ENCODE measurements at regions not wholly inside any gene's neighbourhood (a gene's known extent, or its start where the extent isn't known, plus 50 kb on each side); places are given as distances from the start of the nearest gene placed in this dataset.
"Not testable (repeated sequence)": the region's sequence is repeated elsewhere in the genome, so short reads cannot be mapped to it uniquely, and the experiment has no call there.

DNA sequence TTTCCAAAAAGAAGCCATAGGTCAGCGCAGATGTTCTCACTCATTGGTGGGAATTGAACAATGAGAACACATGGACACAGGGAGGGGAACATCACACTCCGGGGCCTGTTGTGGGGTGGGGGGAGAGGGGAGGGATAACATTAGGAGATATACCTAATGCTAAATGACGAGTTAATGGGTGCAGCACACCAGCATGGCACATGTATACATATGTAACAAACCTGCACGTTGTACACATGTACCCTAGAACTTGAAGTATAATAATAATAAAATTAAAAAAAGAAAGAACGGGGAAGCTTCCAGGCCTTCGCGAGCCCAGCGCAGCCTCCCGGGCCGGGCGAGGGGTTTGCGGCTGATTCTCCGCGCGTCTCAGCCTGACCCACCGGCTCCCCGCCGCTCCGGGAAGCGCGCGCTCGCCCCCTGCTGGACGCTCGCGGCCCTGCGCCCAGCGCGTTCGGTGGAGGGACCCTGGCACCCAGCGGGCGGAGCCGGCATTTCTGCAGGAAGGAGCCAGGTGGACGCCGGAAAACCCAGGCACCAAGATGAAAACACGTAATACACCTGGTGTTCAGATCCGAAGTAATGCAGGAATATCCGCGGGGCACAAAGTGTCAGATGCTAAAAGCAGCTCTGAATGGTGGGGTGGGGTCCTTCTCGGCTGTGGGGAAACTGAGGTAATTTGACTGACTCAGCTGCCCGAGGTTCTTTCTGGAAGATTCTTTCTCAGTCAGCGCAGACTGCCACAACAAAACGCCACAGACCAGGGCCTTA, 67.1 kb upstream of the PPP1R26 start:
- H3K4me1 ChIP-seq (ENCODE audit: control insufficient read depth in 1 of 2, insufficient read depth in 1 of 2, low read depth in 1 of 2, low read length in 1 of 2): peaks cover 5 to 13% of the 10 kb centered on the region in 2 experiments
- H3K4me3 ChIP-seq (ENCODE audit: low read depth in 1 of 2, low read length in 1 of 2); H3K27ac ChIP-seq; H3K36me3 ChIP-seq; H3K9me3 ChIP-seq: not testable (repeated sequence)
- TF ChIP-seq, protein P1, sequence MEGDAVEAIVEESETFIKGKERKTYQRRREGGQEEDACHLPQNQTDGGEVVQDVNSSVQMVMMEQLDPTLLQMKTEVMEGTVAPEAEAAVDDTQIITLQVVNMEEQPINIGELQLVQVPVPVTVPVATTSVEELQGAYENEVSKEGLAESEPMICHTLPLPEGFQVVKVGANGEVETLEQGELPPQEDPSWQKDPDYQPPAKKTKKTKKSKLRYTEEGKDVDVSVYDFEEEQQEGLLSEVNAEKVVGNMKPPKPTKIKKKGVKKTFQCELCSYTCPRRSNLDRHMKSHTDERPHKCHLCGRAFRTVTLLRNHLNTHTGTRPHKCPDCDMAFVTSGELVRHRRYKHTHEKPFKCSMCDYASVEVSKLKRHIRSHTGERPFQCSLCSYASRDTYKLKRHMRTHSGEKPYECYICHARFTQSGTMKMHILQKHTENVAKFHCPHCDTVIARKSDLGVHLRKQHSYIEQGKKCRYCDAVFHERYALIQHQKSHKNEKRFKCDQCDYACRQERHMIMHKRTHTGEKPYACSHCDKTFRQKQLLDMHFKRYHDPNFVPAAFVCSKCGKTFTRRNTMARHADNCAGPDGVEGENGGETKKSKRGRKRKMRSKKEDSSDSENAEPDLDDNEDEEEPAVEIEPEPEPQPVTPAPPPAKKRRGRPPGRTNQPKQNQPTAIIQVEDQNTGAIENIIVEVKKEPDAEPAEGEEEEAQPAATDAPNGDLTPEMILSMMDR (IDR thresholded peaks at IDR 0.05): peak; percentile 78
- H3K27me3 ChIP-seq: peaks cover 66% of the 10 kb centered on the region

DNA sequence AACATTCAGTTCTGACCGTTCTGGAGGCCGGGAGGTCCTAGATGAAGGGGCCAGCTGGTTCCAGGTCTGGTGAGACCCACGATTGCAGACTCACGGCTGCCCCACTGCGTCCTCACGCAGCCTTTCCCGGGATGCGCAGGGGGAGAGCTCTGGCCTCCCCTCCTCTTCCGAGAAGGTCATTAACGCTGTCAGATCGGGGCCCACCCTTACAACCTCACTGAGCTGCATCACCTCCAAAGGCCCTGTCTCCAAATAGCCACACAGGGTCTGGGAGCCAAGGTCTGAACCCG, 66.6 kb upstream of the PPP1R26 start:
- Histone ChIP-seq H3K4me1 (ENCODE audit: control insufficient read depth in 1 of 2, insufficient read depth in 1 of 2, low read depth in 1 of 2, low read length in 1 of 2) (peaks cover 5 to 13% of the 10 kb centered on the region in 2 experiments), H3K36me3 (no peaks in the 10 kb centered on the region), H3K27me3 (peaks cover 71% of the 10 kb centered on the region), H3K9me3 (no peaks in the 10 kb centered on the region), H3K27ac (no peak overlapping the region), H3K4me3 (ENCODE audit: low read depth in 1 of 2, low read length in 1 of 2) (no peak overlapping the region)
- TF ChIP-seq, protein P1 (IDR thresholded peaks at IDR 0.05): no peak

DNA sequence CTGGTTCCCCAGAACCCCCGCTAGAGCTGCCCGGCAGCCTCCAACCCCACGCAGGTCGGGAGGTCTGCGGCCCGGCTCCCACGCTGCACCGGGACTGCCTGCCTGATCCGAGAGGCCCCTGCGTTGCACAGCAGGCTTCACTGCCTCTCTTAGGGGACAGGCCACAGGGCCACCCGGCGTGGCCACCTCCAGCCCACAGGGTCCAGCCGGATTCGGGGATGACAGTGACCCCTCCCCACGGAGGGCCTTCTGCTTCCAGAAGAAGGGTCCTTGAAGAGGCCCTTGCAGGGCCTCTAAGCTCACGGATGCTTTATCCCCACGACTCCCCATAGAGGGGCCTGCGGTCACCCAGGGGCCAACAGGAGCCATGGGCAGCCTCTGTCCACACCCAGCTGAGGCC, 66.1 kb upstream of the PPP1R26 start:
- no peaks in the 10 kb centered on the region for H3K36me3 ChIP-seq

DNA sequence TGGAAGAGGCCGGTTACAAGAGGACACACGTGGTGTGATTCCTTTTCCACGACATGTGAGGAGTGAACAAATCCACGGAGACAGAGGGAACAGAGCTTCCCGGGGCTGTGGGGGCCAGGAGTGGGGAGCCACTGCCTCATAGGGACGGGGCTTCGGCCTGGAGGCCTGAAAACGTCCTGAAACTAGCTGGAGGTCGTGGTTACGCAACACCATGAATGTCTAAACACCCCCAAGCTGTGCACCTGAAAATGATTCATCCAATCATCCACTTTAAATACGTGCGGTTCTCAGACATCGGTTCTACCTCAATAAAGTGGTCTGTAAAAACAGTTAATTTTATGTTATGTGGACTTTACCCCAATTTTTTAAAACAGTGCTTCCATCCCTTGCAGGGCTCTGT, 65.3 kb upstream of the PPP1R26 start:
- Histone ChIP-seq H3K4me1 (ENCODE audit: control insufficient read depth in 1 of 2, insufficient read depth in 1 of 2, low read depth in 1 of 2, low read length in 1 of 2) (peaks cover 5 to 13% of the 10 kb centered on the region in 2 experiments), H3K4me3 (ENCODE audit: low read depth in 1 of 2, low read length in 1 of 2) (no peak overlapping the region), H3K27me3 (peaks cover 84% of the 10 kb centered on the region), H3K36me3 (no peaks in the 10 kb centered on the region), H3K9me3 (no peaks in the 10 kb centered on the region), H3K27ac (no peak overlapping the region)
- TF ChIP-seq, protein P1 (IDR thresholded peaks at IDR 0.05): no peak

More for the DNA sequence above, 66.1 kb upstream of the PPP1R26 start:
- H3K27me3 ChIP-seq: peaks cover 76% of the 10 kb centered on the region
- H3K4me3 ChIP-seq (ENCODE audit: low read depth in 1 of 2, low read length in 1 of 2): no peak overlapping the region
- no peaks in the 10 kb centered on the region for H3K9me3 ChIP-seq
- H3K4me1 ChIP-seq (ENCODE audit: control insufficient read depth in 1 of 2, insufficient read depth in 1 of 2, low read depth in 1 of 2, low read length in 1 of 2): peaks cover 5 to 13% of the 10 kb centered on the region in 2 experiments
- TF ChIP-seq, protein P1 (IDR thresholded peaks at IDR 0.05): no peak
- no peak overlapping the region for H3K27ac ChIP-seq

DNA sequence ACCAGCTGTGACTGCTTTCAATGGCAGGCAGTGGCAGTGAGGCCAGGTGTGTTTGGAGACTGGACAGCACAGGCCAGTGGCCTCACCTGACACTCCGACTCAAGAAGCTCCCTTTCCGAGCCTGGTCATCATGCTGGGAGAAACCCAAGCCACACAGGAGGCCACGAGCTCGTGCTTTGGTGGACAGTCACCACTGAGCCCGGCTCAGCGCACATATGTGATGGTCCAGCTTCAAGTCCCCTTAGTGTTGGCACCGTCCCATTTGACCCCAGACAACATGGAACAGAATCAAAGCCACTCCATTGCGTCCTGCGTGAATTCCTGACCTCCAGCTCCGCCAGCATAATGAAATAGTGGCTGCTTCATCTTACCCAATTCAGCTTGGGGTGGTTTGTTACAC, 64.0 kb upstream of the PPP1R26 start:
- Histone ChIP-seq H3K27ac (no peak overlapping the region), H3K4me1 (ENCODE audit: control insufficient read depth in 1 of 2, insufficient read depth in 1 of 2, low read depth in 1 of 2, low read length in 1 of 2) (peaks cover 5 to 13% of the 10 kb centered on the region in 2 experiments), H3K27me3 (peaks cover 92% of the 10 kb centered on the region), H3K9me3 (no peaks in the 10 kb centered on the region), H3K4me3 (ENCODE audit: low read depth in 1 of 2, low read length in 1 of 2) (no peak overlapping the region), H3K36me3 (no peaks in the 10 kb centered on the region)
- TF ChIP-seq, protein P1 (IDR thresholded peaks at IDR 0.05): no peak

Data from neutrophil (primary cell).